ENCODE measurements at regions not wholly inside any gene's neighbourhood (a gene's known extent, or its start where the extent isn't known, plus 50 kb on each side); places are given as distances from the start of the nearest gene placed in this dataset.

- Histone ChIP-seq H3K4me1 (ENCODE audit: control insufficient read depth in 1 of 2, insufficient read depth in 2 of 2, low read length in 2 of 2) (no peaks in the 10 kb centered on the region), H3K27me3 (ENCODE audit: insufficient read depth, low read length) (no peaks in the 10 kb centered on the region), H3K4me2 (ENCODE audit: low read length) (no peak overlapping the region), H3K4me3 (replicated peaks in 1 of 2; ENCODE audit: low read depth in 1 of 2, low read length in 2 of 2) (no peak overlapping the region), H3K36me3 (ENCODE audit: control insufficient read depth in 1 of 2, insufficient read depth in 2 of 2, low read length in 2 of 2) (no peaks in the 10 kb centered on the region), H3K27ac (ENCODE audit: low read depth, low read length) (no peak overlapping the region), H4K20me1 (ENCODE audit: insufficient read depth) (no peaks in the 10 kb centered on the region), H3K79me2 (ENCODE audit: insufficient read depth, low read length) (no peaks in the 10 kb centered on the region), H3K9me2 (ENCODE audit: insufficient read depth) (no peaks in the 10 kb centered on the region), H3K9ac (ENCODE audit: low read length) (no peak overlapping the region), H2AFZ (ENCODE audit: low read depth, low read length, poor library complexity, severe bottlenecking) (no peak overlapping the region), H3K9me3 (ENCODE audit: control insufficient read depth in 1 of 2, insufficient read depth in 1 of 2, low read depth in 1 of 2, low read length in 2 of 2) (peaks cover 6 to 14% of the 10 kb centered on the region in 2 experiments; a peak in 2 of 4 replicates)
- ChIA-PET CTCF (no interaction called here), POLR2A (no interaction called here), RAD21 (ENCODE audit: low non-redundant PET in 1 of 2, low total read pairs in 2 of 2, uncharacterized antibody in 2 of 2, unreplicated experiment in 2 of 2) (no interaction called here)
- ATAC-seq (no peak), DNase-seq (ENCODE audit: low read depth, low spot score) (no peak)
- TF ChIP-seq ZBTB33 (IDR thresholded peaks at IDR 0.05; ENCODE audit: extremely low read depth, insufficient replicate concordance, low read length) (no peak), EZH2phosphoT487 (IDR thresholded peaks at IDR 0.05; ENCODE audit: borderline replicate concordance) (no peak), TCF7L2 (IDR thresholded peaks at IDR 0.05; ENCODE audit: borderline replicate concordance, extremely low read depth, insufficient read depth, insufficient read length) (no peak), EZH2 (IDR thresholded peaks at IDR 0.05) (no peak), YY1 (IDR thresholded peaks at IDR 0.05; ENCODE audit: extremely low read depth, insufficient replicate concordance, low read depth, low read length) (no peak), SRF (IDR thresholded peaks at IDR 0.05; ENCODE audit: low read depth) (no peak), MAX (IDR thresholded peaks at IDR 0.05) (no peak), ZFX (IDR thresholded peaks at IDR 0.05) (no peak)
- no TSS peak for BruUV-seq (replicated peaks)
- intact Hi-C loops (cut with micrococcal nuclease) = no loop called here
These were observed 1283.9 kb upstream of the CELF2 start for GRCh38 chr10:9733766-9734165.

- DNase-seq (ENCODE audit: low read depth, low spot score) = no peak
- ChIA-PET CTCF (no interaction called here), RAD21 (ENCODE audit: low non-redundant PET in 1 of 2, low total read pairs in 2 of 2, uncharacterized antibody in 2 of 2, unreplicated experiment in 2 of 2) (no interaction called here), POLR2A (no interaction called here)
- H3K27me3 ChIP-seq (ENCODE audit: insufficient read depth, low read length) = no peaks in the 10 kb centered on the region
- H3K4me1 ChIP-seq (ENCODE audit: control insufficient read depth in 1 of 2, insufficient read depth in 2 of 2, low read length in 2 of 2) = no peaks in the 10 kb centered on the region
- no peak overlapping the region for H3K4me3 ChIP-seq (replicated peaks in 1 of 2; ENCODE audit: low read depth in 1 of 2, low read length in 2 of 2)
- H3K9ac ChIP-seq (ENCODE audit: low read length) = no peak overlapping the region
- intact Hi-C loops (cut with micrococcal nuclease) = no loop called here
- no peak overlapping the region for H3K4me2 ChIP-seq (ENCODE audit: low read length)
- H4K20me1 ChIP-seq (ENCODE audit: insufficient read depth) = no peaks in the 10 kb centered on the region
- H3K36me3 ChIP-seq (ENCODE audit: control insufficient read depth in 1 of 2, insufficient read depth in 2 of 2, low read length in 2 of 2) = no peaks in the 10 kb centered on the region
- no peak overlapping the region for H3K27ac ChIP-seq (ENCODE audit: low read depth, low read length)
- H3K79me2 ChIP-seq (ENCODE audit: insufficient read depth, low read length) = no peaks in the 10 kb centered on the region
- H3K9me2 ChIP-seq (ENCODE audit: insufficient read depth) = no peaks in the 10 kb centered on the region
- peaks cover 6 to 14% of the 10 kb centered on the region in 2 experiments; a peak in 2 of 4 replicates for H3K9me3 ChIP-seq (ENCODE audit: control insufficient read depth in 1 of 2, insufficient read depth in 1 of 2, low read depth in 1 of 2, low read length in 2 of 2)
- H2AFZ ChIP-seq (ENCODE audit: low read depth, low read length, poor library complexity, severe bottlenecking) = no peak overlapping the region
- no peak for ATAC-seq
- no TSS peak for BruUV-seq (replicated peaks)
- TF ChIP-seq SIN3A (IDR thresholded peaks at IDR 0.05; ENCODE audit: low read depth) (no peak), CBX3 (IDR thresholded peaks at IDR 0.05; ENCODE audit: low read depth) (no peak), FOSL1 (IDR thresholded peaks at IDR 0.05; ENCODE audit: low read depth) (no peak), POLR2AphosphoS5 (IDR thresholded peaks at IDR 0.05; ENCODE audit: low read depth, low read length) (no peak), MAX (IDR thresholded peaks at IDR 0.05) (no peak), ELF1 (IDR thresholded peaks at IDR 0.05; ENCODE audit: borderline replicate concordance, low read depth) (no peak), CEBPB (IDR thresholded peaks at IDR 0.05; ENCODE audit: low read depth) (no peak), POLR2A (IDR thresholded peaks at IDR 0.05; ENCODE audit: borderline replicate concordance, extremely low read depth, insufficient read depth, insufficient read length) (no peak), SP1 (IDR thresholded peaks at IDR 0.05; ENCODE audit: low read depth) (no peak), EZH2phosphoT487 (IDR thresholded peaks at IDR 0.05; ENCODE audit: borderline replicate concordance) (no peak), ZFX (IDR thresholded peaks at IDR 0.05) (no peak), REST (IDR thresholded peaks at IDR 0.05; ENCODE audit: low read depth) (no peak)
These were observed 1283.5 kb upstream of the CELF2 start for GRCh38 chr10:9734218-9734617.

All from HCT116 (cell line).